ENCODE measurements at regions not wholly inside any gene's neighbourhood (a gene's known extent, or its start where the extent isn't known, plus 50 kb on each side); places are given as distances from the start of the nearest gene placed in this dataset.

GRCh38 chr2:200747668-200748618 lies 63.8 kb upstream of the BZW1 start:
- no peak overlapping the region for H3K4me2 ChIP-seq (ENCODE audit: low read length)
- no peak overlapping the region for H3K23ac ChIP-seq (ENCODE audit: low read length)
- no peak for DNase-seq
- H3K27me3 ChIP-seq (ENCODE audit: insufficient read depth, low read length, poor library complexity), result no peaks in the 10 kb centered on the region
- H4K8ac ChIP-seq (ENCODE audit: low read depth, low read length), result no peak overlapping the region
- no peak overlapping the region for H3K56ac ChIP-seq (ENCODE audit: low read length)
- no peak overlapping the region for H3K4me3 ChIP-seq (ENCODE audit: low read length)
- H3K79me2 ChIP-seq (ENCODE audit: control insufficient read depth, insufficient read depth, low read length), result no peaks in the 10 kb centered on the region
- no peak overlapping the region for H3K27ac ChIP-seq (ENCODE audit: low read depth, low read length)
- H3K18ac ChIP-seq (ENCODE audit: low read length), result no peak overlapping the region
- H3K4me1 ChIP-seq (ENCODE audit: control insufficient read depth, low read depth, low read length), result no peaks in the 10 kb centered on the region
- no peak overlapping the region for H4K5ac ChIP-seq (ENCODE audit: low read length)
- no peak overlapping the region for H3K9ac ChIP-seq (ENCODE audit: low read length)
- no peak overlapping the region for H2BK15ac ChIP-seq (replicated peaks; ENCODE audit: low read depth)
- no peaks in the 10 kb centered on the region for H3K79me1 ChIP-seq (ENCODE audit: low read length)
- no peak overlapping the region for H2BK5ac ChIP-seq (ENCODE audit: low read length)
- no peaks in the 10 kb centered on the region for H3K36me3 ChIP-seq (ENCODE audit: control insufficient read depth, insufficient read depth, low read length)
- WGBS (ENCODE audit: extremely low coverage, insufficient coverage, low lambda C conversion rate), result no CpG with 5 or more reads among the region's 16 CpGs
- H3K4ac ChIP-seq (ENCODE audit: low read depth, low read length), result no peak overlapping the region
- H2AK5ac ChIP-seq (ENCODE audit: low read length), result no peak overlapping the region
- no peak overlapping the region for H2BK120ac ChIP-seq (ENCODE audit: low read depth, low read length)

- no peak for DNase-seq
- Histone ChIP-seq H3K36me3 (ENCODE audit: control insufficient read depth, insufficient read depth, low read length) (no peaks in the 10 kb centered on the region), H3K4me2 (ENCODE audit: low read length) (no peak overlapping the region), H3K79me2 (ENCODE audit: control insufficient read depth, insufficient read depth, low read length) (no peaks in the 10 kb centered on the region), H3K4me1 (ENCODE audit: control insufficient read depth, low read depth, low read length) (no peaks in the 10 kb centered on the region), H4K8ac (ENCODE audit: low read depth, low read length) (no peak overlapping the region), H2AK5ac (ENCODE audit: low read length) (no peak overlapping the region), H3K4ac (ENCODE audit: low read depth, low read length) (no peak overlapping the region), H3K18ac (ENCODE audit: low read length) (no peak overlapping the region), H2BK5ac (ENCODE audit: low read length) (no peak overlapping the region), H2BK120ac (ENCODE audit: low read depth, low read length) (no peak overlapping the region), H3K79me1 (ENCODE audit: low read length) (no peaks in the 10 kb centered on the region), H4K5ac (ENCODE audit: low read length) (no peak overlapping the region), H3K56ac (ENCODE audit: low read length) (no peak overlapping the region), H3K9ac (ENCODE audit: low read length) (no peak overlapping the region), H3K27me3 (ENCODE audit: insufficient read depth, low read length, poor library complexity) (no peaks in the 10 kb centered on the region), H3K4me3 (ENCODE audit: low read length) (no peak overlapping the region), H2BK15ac (replicated peaks; ENCODE audit: low read depth) (no peak overlapping the region), H3K27ac (ENCODE audit: low read depth, low read length) (no peak overlapping the region), H3K23ac (ENCODE audit: low read length) (no peak overlapping the region)
- no CpG with 5 or more reads among the region's 4 CpGs for WGBS (ENCODE audit: extremely low coverage, insufficient coverage, low lambda C conversion rate)
These were observed 62.9 kb upstream of the BZW1 start for GRCh38 chr2:200748779-200749178.

GRCh38 chr2:200749631-200750322 lies 61.9 kb upstream of the BZW1 start:
- H3K27ac ChIP-seq (ENCODE audit: low read depth, low read length), result no peak overlapping the region
- H3K9ac ChIP-seq (ENCODE audit: low read length), result no peak overlapping the region
- H4K5ac ChIP-seq (ENCODE audit: low read length), result no peak overlapping the region
- H3K27me3 ChIP-seq (ENCODE audit: insufficient read depth, low read length, poor library complexity), result no peaks in the 10 kb centered on the region
- no peaks in the 10 kb centered on the region for H3K79me1 ChIP-seq (ENCODE audit: low read length)
- no peak overlapping the region for H3K4me3 ChIP-seq (ENCODE audit: low read length)
- H3K79me2 ChIP-seq (ENCODE audit: control insufficient read depth, insufficient read depth, low read length), result no peaks in the 10 kb centered on the region
- H2BK15ac ChIP-seq (replicated peaks; ENCODE audit: low read depth), result no peak overlapping the region
- H3K4ac ChIP-seq (ENCODE audit: low read depth, low read length), result no peak overlapping the region
- no peak overlapping the region for H2AK5ac ChIP-seq (ENCODE audit: low read length)
- no CpG with 5 or more reads among the region's 4 CpGs for WGBS (ENCODE audit: extremely low coverage, insufficient coverage, low lambda C conversion rate)
- H3K4me2 ChIP-seq (ENCODE audit: low read length), result no peak overlapping the region
- H3K23ac ChIP-seq (ENCODE audit: low read length), result no peak overlapping the region
- no peak overlapping the region for H3K18ac ChIP-seq (ENCODE audit: low read length)
- H2BK120ac ChIP-seq (ENCODE audit: low read depth, low read length), result no peak overlapping the region
- H3K36me3 ChIP-seq (ENCODE audit: control insufficient read depth, insufficient read depth, low read length), result no peaks in the 10 kb centered on the region
- no peaks in the 10 kb centered on the region for H3K4me1 ChIP-seq (ENCODE audit: control insufficient read depth, low read depth, low read length)
- H4K8ac ChIP-seq (ENCODE audit: low read depth, low read length), result no peak overlapping the region
- no peak overlapping the region for H2BK5ac ChIP-seq (ENCODE audit: low read length)
- DNase-seq, result no peak
- no peak overlapping the region for H3K56ac ChIP-seq (ENCODE audit: low read length)

DNA sequence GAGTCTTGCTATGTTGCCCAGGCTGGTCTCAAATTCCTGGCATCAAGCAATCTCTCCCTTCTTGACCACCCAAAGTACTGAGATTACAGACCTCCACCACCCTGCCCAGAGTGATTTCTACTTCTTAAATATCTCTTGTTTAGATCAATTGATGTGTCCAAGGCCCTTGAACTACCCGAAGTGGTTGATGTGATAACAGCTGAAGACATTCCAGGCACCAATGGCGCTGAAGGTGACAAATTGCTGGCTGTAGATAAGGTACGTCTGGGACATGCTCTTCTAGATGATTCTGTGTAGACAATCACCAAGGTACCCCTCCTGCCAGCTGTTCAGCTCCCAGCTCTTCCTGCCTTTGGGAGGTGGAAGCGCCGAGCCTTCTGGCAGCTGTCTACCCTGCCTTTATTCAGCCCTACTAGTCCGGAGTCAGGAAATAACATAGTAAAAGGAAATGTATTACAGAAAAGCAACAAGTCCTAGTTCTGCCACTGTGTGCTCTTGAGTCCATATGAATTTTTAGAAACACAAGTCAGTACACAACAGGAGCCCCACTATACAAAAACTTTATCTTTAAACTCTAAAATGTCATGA lies 61.3 kb upstream of the BZW1 start:
- no peaks in the 10 kb centered on the region for H3K27me3 ChIP-seq (ENCODE audit: insufficient read depth, low read length, poor library complexity)
- no peak overlapping the region for H3K9ac ChIP-seq (ENCODE audit: low read length)
- no peaks in the 10 kb centered on the region for H3K36me3 ChIP-seq (ENCODE audit: control insufficient read depth, insufficient read depth, low read length)
- no peak overlapping the region for H2BK120ac ChIP-seq (ENCODE audit: low read depth, low read length)
- no CpG with 5 or more reads among the region's 6 CpGs for WGBS (ENCODE audit: extremely low coverage, insufficient coverage, low lambda C conversion rate)
- H3K4ac ChIP-seq (ENCODE audit: low read depth, low read length), result no peak overlapping the region
- H3K23ac ChIP-seq (ENCODE audit: low read length), result no peak overlapping the region
- no peak overlapping the region for H2BK15ac ChIP-seq (replicated peaks; ENCODE audit: low read depth)
- DNase-seq, result peak; percentile 73
- H3K56ac ChIP-seq (ENCODE audit: low read length), result no peak overlapping the region
- H3K18ac ChIP-seq (ENCODE audit: low read length), result no peak overlapping the region
- H2AK5ac ChIP-seq (ENCODE audit: low read length), result no peak overlapping the region
- H3K4me3 ChIP-seq (ENCODE audit: low read length), result no peak overlapping the region
- no peaks in the 10 kb centered on the region for H3K4me1 ChIP-seq (ENCODE audit: control insufficient read depth, low read depth, low read length)
- no peaks in the 10 kb centered on the region for H3K79me1 ChIP-seq (ENCODE audit: low read length)
- no peak overlapping the region for H4K8ac ChIP-seq (ENCODE audit: low read depth, low read length)
- H3K27ac ChIP-seq (ENCODE audit: low read depth, low read length), result no peak overlapping the region
- H4K5ac ChIP-seq (ENCODE audit: low read length), result no peak overlapping the region
- no peaks in the 10 kb centered on the region for H3K79me2 ChIP-seq (ENCODE audit: control insufficient read depth, insufficient read depth, low read length)
- no peak overlapping the region for H3K4me2 ChIP-seq (ENCODE audit: low read length)
- no peak overlapping the region for H2BK5ac ChIP-seq (ENCODE audit: low read length)

DNA sequence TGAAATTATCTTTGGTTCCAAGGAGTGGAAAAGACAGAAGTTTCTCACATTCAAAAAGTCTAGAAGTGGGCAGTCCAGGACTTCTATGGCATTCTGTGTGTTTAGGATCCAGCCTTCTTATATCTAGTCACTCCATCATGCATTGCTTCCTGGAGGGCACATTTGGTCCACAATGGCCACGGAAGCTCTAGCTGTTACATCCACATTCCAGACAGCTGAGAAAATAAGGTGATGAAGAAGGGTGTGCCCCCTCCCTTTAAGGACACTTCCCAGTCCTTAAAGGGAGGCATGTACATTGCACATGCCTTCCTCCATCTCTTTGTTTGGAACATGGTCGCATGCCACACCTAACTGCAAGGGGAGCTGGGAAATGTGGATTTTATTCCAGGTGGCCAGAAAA lies 59.9 kb upstream of the BZW1 start:
- Histone ChIP-seq H3K9ac (ENCODE audit: low read length) (no peak overlapping the region), H2AK5ac (ENCODE audit: low read length) (no peak overlapping the region), H4K5ac (ENCODE audit: low read length) (no peak overlapping the region), H3K18ac (ENCODE audit: low read length) (no peak overlapping the region), H3K4me2 (ENCODE audit: low read length) (no peak overlapping the region), H3K23ac (ENCODE audit: low read length) (no peak overlapping the region), H3K4ac (ENCODE audit: low read depth, low read length) (no peak overlapping the region), H2BK120ac (ENCODE audit: low read depth, low read length) (no peak overlapping the region), H3K27ac (ENCODE audit: low read depth, low read length) (no peak overlapping the region), H2BK5ac (ENCODE audit: low read length) (no peak overlapping the region), H4K8ac (ENCODE audit: low read depth, low read length) (no peak overlapping the region), H3K79me2 (ENCODE audit: control insufficient read depth, insufficient read depth, low read length) (no peaks in the 10 kb centered on the region), H3K27me3 (ENCODE audit: insufficient read depth, low read length, poor library complexity) (no peaks in the 10 kb centered on the region), H3K56ac (ENCODE audit: low read length) (no peak overlapping the region), H3K4me3 (ENCODE audit: low read length) (no peak overlapping the region), H2BK15ac (replicated peaks; ENCODE audit: low read depth) (no peak overlapping the region), H3K4me1 (ENCODE audit: control insufficient read depth, low read depth, low read length) (no peaks in the 10 kb centered on the region), H3K79me1 (ENCODE audit: low read length) (no peaks in the 10 kb centered on the region), H3K36me3 (ENCODE audit: control insufficient read depth, insufficient read depth, low read length) (no peaks in the 10 kb centered on the region)
- peak; percentile 15 for DNase-seq
- no CpG with 5 or more reads among the region's 2 CpGs for WGBS (ENCODE audit: extremely low coverage, insufficient coverage, low lambda C conversion rate)
